ENCODE measurements at regions not wholly inside any gene's neighbourhood (a gene's known extent, or its start where the extent isn't known, plus 50 kb on each side); places are given as distances from the start of the nearest gene placed in this dataset.
"Not testable (repeated sequence)": the region's sequence is repeated elsewhere in the genome, so short reads cannot be mapped to it uniquely, and the experiment has no call there.

DNA sequence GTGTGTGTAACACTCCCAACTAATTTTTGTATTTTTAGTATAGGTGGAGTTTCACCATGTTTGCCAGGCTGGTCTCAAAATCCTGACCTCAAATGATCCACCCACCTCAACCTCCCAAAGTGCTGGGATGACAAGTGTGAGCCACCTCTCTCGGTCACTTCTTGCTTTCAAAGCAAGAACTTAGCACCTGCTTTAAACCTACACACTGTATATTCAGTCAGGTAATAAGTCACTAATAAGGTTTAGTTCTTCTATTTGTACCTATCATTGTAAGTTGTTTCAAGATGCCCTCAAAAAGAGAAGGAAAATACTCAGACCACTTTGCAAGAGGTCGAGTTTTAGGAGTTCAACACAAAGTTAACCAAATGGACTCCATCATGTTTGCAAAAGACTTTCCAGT lies 431.3 kb downstream of the MRPL39 start:
- TF ChIP-seq, protein P1, sequence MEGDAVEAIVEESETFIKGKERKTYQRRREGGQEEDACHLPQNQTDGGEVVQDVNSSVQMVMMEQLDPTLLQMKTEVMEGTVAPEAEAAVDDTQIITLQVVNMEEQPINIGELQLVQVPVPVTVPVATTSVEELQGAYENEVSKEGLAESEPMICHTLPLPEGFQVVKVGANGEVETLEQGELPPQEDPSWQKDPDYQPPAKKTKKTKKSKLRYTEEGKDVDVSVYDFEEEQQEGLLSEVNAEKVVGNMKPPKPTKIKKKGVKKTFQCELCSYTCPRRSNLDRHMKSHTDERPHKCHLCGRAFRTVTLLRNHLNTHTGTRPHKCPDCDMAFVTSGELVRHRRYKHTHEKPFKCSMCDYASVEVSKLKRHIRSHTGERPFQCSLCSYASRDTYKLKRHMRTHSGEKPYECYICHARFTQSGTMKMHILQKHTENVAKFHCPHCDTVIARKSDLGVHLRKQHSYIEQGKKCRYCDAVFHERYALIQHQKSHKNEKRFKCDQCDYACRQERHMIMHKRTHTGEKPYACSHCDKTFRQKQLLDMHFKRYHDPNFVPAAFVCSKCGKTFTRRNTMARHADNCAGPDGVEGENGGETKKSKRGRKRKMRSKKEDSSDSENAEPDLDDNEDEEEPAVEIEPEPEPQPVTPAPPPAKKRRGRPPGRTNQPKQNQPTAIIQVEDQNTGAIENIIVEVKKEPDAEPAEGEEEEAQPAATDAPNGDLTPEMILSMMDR (conservative IDR thresholded peaks at IDR 0.05; ENCODE audit: low read depth, low read length), result no peak
- no peak overlapping the region for H3K4me2 ChIP-seq
- no peaks in the 10 kb centered on the region for H3K36me3 ChIP-seq (ENCODE audit: insufficient read depth)
- H3K27me3 ChIP-seq (ENCODE audit: insufficient read depth, low read depth), result no peaks in the 10 kb centered on the region
- no peak overlapping the region for H3K27ac ChIP-seq
- no peak overlapping the region for H3K9ac ChIP-seq
- H3K4me1 ChIP-seq (ENCODE audit: low read depth, poor library complexity, severe bottlenecking), result no peaks in the 10 kb centered on the region
- no peak overlapping the region for H2AFZ ChIP-seq (ENCODE audit: low read depth)
- no peaks in the 10 kb centered on the region for H4K20me1 ChIP-seq (ENCODE audit: insufficient read depth)
- no peaks in the 10 kb centered on the region for H3K79me2 ChIP-seq (ENCODE audit: insufficient read depth, low read depth)
- no peak overlapping the region for H3K4me3 ChIP-seq (IDR thresholded peaks at IDR 0.05; ENCODE audit: insufficient read depth, low read depth, low read length)

DNA sequence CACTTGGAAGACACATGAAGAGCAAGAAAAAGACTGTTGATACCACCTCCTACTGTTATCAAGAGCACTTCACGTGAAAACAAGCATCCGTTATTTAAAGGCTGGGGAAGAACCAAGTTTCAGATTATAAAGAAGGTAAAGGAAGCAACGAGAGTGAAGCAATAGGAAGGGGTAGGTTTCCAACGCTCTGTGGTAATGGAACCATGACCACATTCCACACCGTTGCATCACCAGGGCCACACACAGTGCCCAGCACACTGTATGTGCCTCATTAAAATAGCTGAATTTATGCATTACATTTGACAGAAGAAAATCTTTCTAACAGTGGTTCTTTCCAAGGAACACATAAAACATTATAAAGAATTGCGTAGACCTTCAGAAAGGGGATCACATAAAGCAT lies 435.8 kb downstream of the MRPL39 start:
- H3K9ac ChIP-seq, result no peak overlapping the region
- TF ChIP-seq, protein P1 (conservative IDR thresholded peaks at IDR 0.05; ENCODE audit: low read depth, low read length), result no peak
- H3K4me1 ChIP-seq (ENCODE audit: low read depth, poor library complexity, severe bottlenecking), result no peaks in the 10 kb centered on the region
- no peak overlapping the region for H2AFZ ChIP-seq (ENCODE audit: low read depth)
- no peaks in the 10 kb centered on the region for H4K20me1 ChIP-seq (ENCODE audit: insufficient read depth)
- H3K79me2 ChIP-seq (ENCODE audit: insufficient read depth, low read depth), result no peaks in the 10 kb centered on the region
- H3K4me2 ChIP-seq, result no peak overlapping the region
- no peaks in the 10 kb centered on the region for H3K36me3 ChIP-seq (ENCODE audit: insufficient read depth)
- H3K27me3 ChIP-seq (ENCODE audit: insufficient read depth, low read depth), result no peaks in the 10 kb centered on the region
- no peak overlapping the region for H3K4me3 ChIP-seq (IDR thresholded peaks at IDR 0.05; ENCODE audit: insufficient read depth, low read depth, low read length)
- no peak overlapping the region for H3K27ac ChIP-seq

DNA sequence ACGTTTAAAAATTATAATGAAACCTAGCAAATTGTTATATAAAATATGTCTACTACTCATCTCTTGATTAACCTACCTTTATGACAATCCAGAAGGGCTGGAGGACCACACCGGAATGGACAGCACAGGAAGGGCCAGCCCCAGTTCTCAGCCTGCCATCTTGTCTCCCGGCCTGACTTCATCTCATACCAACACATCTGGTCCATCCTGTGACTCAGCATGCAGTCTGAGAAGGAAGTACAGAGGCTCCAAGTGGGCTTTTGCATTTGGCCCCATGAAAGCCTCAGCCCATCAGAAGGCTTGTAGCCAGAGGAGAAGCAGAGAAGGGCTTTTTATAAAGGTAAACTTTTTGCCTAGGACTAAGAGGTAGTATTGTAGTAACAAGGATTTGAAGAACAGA lies 436.6 kb downstream of the MRPL39 start:
- no peaks in the 10 kb centered on the region for H3K36me3 ChIP-seq (ENCODE audit: insufficient read depth)
- TF ChIP-seq, protein P1 (conservative IDR thresholded peaks at IDR 0.05; ENCODE audit: low read depth, low read length), result no peak
- no peaks in the 10 kb centered on the region for H4K20me1 ChIP-seq (ENCODE audit: insufficient read depth)
- H3K9ac ChIP-seq, result no peak overlapping the region
- H3K4me3 ChIP-seq (IDR thresholded peaks at IDR 0.05; ENCODE audit: insufficient read depth, low read depth, low read length), result no peak overlapping the region
- no peaks in the 10 kb centered on the region for H3K4me1 ChIP-seq (ENCODE audit: low read depth, poor library complexity, severe bottlenecking)
- no peak overlapping the region for H3K27ac ChIP-seq
- H2AFZ ChIP-seq (ENCODE audit: low read depth), result no peak overlapping the region
- H3K79me2 ChIP-seq (ENCODE audit: insufficient read depth, low read depth), result no peaks in the 10 kb centered on the region
- no peak overlapping the region for H3K4me2 ChIP-seq
- H3K27me3 ChIP-seq (ENCODE audit: insufficient read depth, low read depth), result no peaks in the 10 kb centered on the region

DNA sequence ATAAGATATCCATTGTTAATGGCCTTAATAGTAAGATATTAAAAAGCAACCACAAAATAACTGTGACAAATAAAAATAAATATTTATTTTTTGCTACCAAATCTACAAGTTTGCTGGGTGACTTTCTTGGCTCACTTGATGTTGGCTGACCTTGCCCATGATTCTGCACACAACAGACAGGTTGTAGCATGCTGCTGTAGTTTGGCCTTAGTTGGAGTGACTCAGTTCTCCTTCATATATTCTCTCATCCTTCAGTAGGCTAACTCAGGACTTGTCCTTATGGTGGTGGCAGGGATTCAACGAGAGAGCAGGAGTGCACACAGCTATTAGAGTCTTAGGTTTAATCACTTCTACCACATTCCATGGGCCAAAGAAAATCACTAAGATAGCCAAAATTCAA lies 437.9 kb downstream of the MRPL39 start:
- H3K79me2 ChIP-seq (ENCODE audit: insufficient read depth, low read depth), result no peaks in the 10 kb centered on the region
- H3K4me1 ChIP-seq (ENCODE audit: low read depth, poor library complexity, severe bottlenecking), result no peaks in the 10 kb centered on the region
- H3K4me3 ChIP-seq (IDR thresholded peaks at IDR 0.05; ENCODE audit: insufficient read depth, low read depth, low read length), result no peak overlapping the region
- H3K9ac ChIP-seq, result no peak overlapping the region
- no peaks in the 10 kb centered on the region for H3K27me3 ChIP-seq (ENCODE audit: insufficient read depth, low read depth)
- no peak overlapping the region for H3K27ac ChIP-seq
- no peaks in the 10 kb centered on the region for H4K20me1 ChIP-seq (ENCODE audit: insufficient read depth)
- no peak overlapping the region for H3K4me2 ChIP-seq
- TF ChIP-seq, protein P1 (conservative IDR thresholded peaks at IDR 0.05; ENCODE audit: low read depth, low read length), result no peak
- no peaks in the 10 kb centered on the region for H3K36me3 ChIP-seq (ENCODE audit: insufficient read depth)
- no peak overlapping the region for H2AFZ ChIP-seq (ENCODE audit: low read depth)

DNA sequence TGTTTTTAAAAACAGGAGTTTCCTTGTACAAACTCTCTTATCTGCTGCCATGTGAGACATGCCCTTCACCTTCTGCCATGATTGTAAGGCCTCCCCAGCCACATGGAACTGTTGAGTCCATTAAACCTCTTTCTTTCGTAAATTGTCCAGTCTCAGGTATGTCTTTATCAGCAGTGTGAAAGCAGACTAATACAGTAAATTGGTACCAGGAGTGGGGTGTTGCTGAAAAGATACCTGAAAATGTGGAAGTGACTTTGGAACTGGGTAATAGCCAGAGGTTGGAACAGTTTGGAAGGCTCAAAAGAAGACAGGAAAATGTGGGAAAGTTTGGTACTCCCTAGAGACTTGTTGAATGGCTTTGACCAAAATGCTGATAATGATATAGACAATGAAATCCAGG lies 440.4 kb downstream of the MRPL39 start:
- H3K4me1 ChIP-seq (ENCODE audit: low read depth, poor library complexity, severe bottlenecking); H3K4me3 ChIP-seq (IDR thresholded peaks at IDR 0.05; ENCODE audit: insufficient read depth, low read depth, low read length); H3K27ac ChIP-seq; H2AFZ ChIP-seq (ENCODE audit: low read depth); H3K27me3 ChIP-seq (ENCODE audit: insufficient read depth, low read depth); H4K20me1 ChIP-seq (ENCODE audit: insufficient read depth); H3K4me2 ChIP-seq; H3K79me2 ChIP-seq (ENCODE audit: insufficient read depth, low read depth); H3K36me3 ChIP-seq (ENCODE audit: insufficient read depth); H3K9ac ChIP-seq: not testable (repeated sequence)
